Activated CD8-positive, alpha-beta T cell treated with anti-CD3 and anti-CD28 coated beads for 36 hours (primary cell): ENCODE measurements at regions not wholly inside any gene's neighbourhood (a gene's known extent, or its start where the extent isn't known, plus 50 kb on each side); places are given as distances from the start of the nearest gene placed in this dataset.

Source experiments
- ATAC-seq: fragments of 200-7000 bp; cut with Tn5 transposase; one replicate; pipeline ENCODE4 v1.10.0; 2021; ENCODE audit warnings: mild to moderate bottlenecking, moderate library complexity
- CTCF ChIA-PET: fragments of 350-600 bp; sonication (Branson Sonifier 250); formaldehyde crosslinking; loops from one replicate; lab custom pipeline; 2021; ENCODE audit warnings: antibody characterized with exemption; lab: Charles Lee
- POLR2A ChIA-PET: fragments of 350-600 bp; sonication (Branson Sonifier 250); formaldehyde crosslinking; loops from one replicate; lab custom pipeline; 2021; ENCODE audit warnings: antibody characterized with exemption; lab: Charles Lee
- DNase-seq: peaks from one replicate; pipeline ENCODE4 v3.0.0-alpha.2; 2020
- H3K27ac Mint-ChIP-seq: one replicate; pipeline ENCODE4 v1.8.0; 2021; ENCODE audit warnings: mild to moderate bottlenecking, mixed read lengths
- H3K27me3 Mint-ChIP-seq: one replicate; pipeline ENCODE4 v1.8.0; 2021; ENCODE audit warnings: mixed read lengths
- H3K36me3 Mint-ChIP-seq: one replicate; pipeline ENCODE4 v1.8.0; 2021; ENCODE audit warnings: low read depth, mixed read lengths
- H3K4me1 Mint-ChIP-seq: one replicate; pipeline ENCODE4 v1.8.0; 2021; ENCODE audit warnings: low read depth, mixed read lengths
- H3K4me3 Mint-ChIP-seq: one replicate; pipeline ENCODE4 v1.8.0; 2021; ENCODE audit warnings: mild to moderate bottlenecking, moderate library complexity, mixed read lengths
- H3K9me3 Mint-ChIP-seq: one replicate; pipeline ENCODE4 v1.8.0; 2021; ENCODE audit warnings: mixed read lengths
- CTCF ChIP-seq: fragments of 200-600 bp; IDR thresholded peaks from one replicate; pipeline ENCODE4 v1.8.0; 2022; ENCODE audit warnings: antibody characterized with exemption, mild to moderate bottlenecking
- intact Hi-C: fragments of 100-400 bp; cut with micrococcal nuclease; formaldehyde crosslinking; loops from one replicate; pipeline ENCODE4 v1.10.0; 2022

DNA sequence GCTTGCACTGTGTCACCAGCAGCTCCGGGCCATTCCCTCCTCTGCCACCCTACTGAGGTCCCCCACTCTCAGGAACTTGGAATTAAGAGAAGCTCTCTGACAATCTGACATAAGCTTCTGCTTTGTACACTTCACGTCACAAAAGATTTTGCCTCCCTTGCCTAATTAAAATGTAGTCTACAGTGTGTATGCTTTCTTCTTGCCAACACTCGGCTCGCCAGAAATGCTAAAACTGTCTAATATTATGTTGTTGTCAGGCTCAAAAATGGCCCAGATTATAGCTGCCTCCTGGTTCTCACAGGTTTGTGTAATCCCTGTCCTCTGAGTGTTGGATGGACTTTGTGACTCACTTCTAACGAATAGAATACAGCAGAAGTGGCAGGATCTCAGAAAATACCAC is 474.7 kb downstream of the MBD2 start:
- ChIA-PET CTCF (no interaction called here), POLR2A (no interaction called here)
- no peak overlapping the region for H3K4me3 Mint-ChIP-seq
- no peak for DNase-seq
- H3K27ac Mint-ChIP-seq = no peak overlapping the region
- peaks cover 1% of the 10 kb centered on the region for H3K9me3 Mint-ChIP-seq
- no peaks in the 10 kb centered on the region for H3K27me3 Mint-ChIP-seq
- H3K36me3 Mint-ChIP-seq = no peaks in the 10 kb centered on the region
- no peaks in the 10 kb centered on the region for H3K4me1 Mint-ChIP-seq
- TF ChIP-seq CTCF = no peak
- intact Hi-C loops = no loop called here
- ATAC-seq = no peak

DNA sequence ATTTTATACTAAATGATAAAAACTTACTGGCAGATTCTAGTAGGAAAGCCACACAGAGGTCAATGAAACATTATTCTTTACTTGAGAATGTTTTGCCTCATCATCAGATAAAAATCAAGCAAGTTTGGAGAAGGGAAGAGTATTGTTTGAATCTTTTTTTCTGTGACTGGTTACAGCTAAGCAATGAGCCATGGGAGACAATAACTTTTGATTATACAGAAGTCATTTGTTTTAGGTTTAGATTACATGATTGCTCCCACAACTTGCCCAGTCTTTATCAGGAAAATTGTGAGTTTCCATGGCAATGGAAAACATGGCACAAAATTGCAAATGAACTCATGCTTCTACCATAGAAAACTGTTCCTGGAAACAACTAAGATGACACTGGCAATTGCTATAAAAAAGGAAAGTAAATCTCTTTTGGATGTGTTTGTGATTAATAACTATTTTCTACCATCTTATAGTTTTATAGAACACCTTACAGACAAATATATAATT is 476.8 kb downstream of the MBD2 start:
- Mint-ChIP-seq H3K36me3 (no peaks in the 10 kb centered on the region), H3K4me3 (no peak overlapping the region), H3K4me1 (no peaks in the 10 kb centered on the region), H3K9me3 (peaks cover 1% of the 10 kb centered on the region), H3K27me3 (no peaks in the 10 kb centered on the region), H3K27ac (no peak overlapping the region)
- ChIA-PET CTCF (no interaction called here), POLR2A (no interaction called here)
- ATAC-seq = no peak
- DNase-seq = no peak
- intact Hi-C loops = no loop called here
- TF ChIP-seq CTCF = no peak

GRCh38 chr18:53747210-53747609 is 477.3 kb downstream of the MBD2 start:
- ChIA-PET POLR2A (no interaction called here), CTCF (no interaction called here)
- Mint-ChIP-seq H3K27ac (no peak overlapping the region), H3K4me3 (no peak overlapping the region), H3K4me1 (no peaks in the 10 kb centered on the region), H3K9me3 (peaks cover 1% of the 10 kb centered on the region), H3K27me3 (no peaks in the 10 kb centered on the region), H3K36me3 (no peaks in the 10 kb centered on the region)
- no peak for TF ChIP-seq CTCF
- DNase-seq (no peak), ATAC-seq (no peak)
- intact Hi-C loops = no loop called here

GRCh38 chr18:53745986-53746385 is 478.5 kb downstream of the MBD2 start:
- Mint-ChIP-seq H3K4me3 (no peak overlapping the region), H3K27me3 (no peaks in the 10 kb centered on the region), H3K9me3 (peaks cover 1% of the 10 kb centered on the region), H3K36me3 (no peaks in the 10 kb centered on the region), H3K27ac (no peak overlapping the region), H3K4me1 (no peaks in the 10 kb centered on the region)
- intact Hi-C loops = no loop called here
- TF ChIP-seq CTCF = no peak
- POLR2A ChIA-PET = no interaction called here
- ATAC-seq (no peak), DNase-seq (no peak)
- CTCF ChIA-PET = no interaction called here

DNA sequence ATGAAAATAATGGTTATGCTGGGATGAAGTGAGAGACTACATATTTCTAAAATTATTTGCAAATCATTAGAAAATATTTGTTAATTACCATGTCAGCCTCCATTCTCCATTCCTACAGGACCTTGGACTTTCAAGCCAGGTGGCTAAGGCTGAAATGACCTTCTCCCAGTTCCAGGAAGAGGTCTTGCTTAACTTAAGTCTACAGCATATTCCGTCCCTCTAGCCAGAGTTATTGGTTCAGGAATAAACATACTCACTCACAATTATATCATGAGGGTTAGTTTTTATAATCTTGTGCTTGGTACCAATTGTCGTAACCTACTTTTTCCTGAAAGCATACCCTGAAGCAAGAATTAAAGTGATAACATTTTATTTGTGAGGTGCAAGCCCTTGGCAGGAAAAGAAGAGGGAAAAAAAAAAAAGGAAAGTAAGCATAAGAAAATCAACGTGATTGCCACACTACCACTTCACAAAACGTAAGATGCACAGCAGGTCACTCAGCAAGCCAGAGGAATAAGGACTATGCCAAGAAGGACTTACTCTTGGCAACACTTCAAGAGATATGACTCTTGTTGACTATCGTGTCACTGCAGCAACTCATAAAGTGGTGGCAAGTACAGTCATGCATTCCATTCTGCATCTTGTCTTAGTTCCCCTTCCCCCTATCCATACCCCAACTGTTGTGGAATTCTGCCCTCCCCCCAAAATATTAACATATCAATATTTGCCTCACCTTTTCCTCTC is 479.1 kb downstream of the MBD2 start:
- Mint-ChIP-seq H3K9me3 (peaks cover 1% of the 10 kb centered on the region), H3K36me3 (no peaks in the 10 kb centered on the region), H3K4me3 (no peak overlapping the region), H3K4me1 (no peaks in the 10 kb centered on the region), H3K27me3 (no peaks in the 10 kb centered on the region), H3K27ac (no peak overlapping the region)
- no peak for DNase-seq
- POLR2A ChIA-PET = no interaction called here
- no peak for ATAC-seq
- CTCF ChIA-PET = no interaction called here
- intact Hi-C loops = no loop called here
- no peak for TF ChIP-seq CTCF
